ENCODE measurements at regions not wholly inside any gene's neighbourhood (a gene's known extent, or its start where the extent isn't known, plus 50 kb on each side); places are given as distances from the start of the nearest gene placed in this dataset.

DNA sequence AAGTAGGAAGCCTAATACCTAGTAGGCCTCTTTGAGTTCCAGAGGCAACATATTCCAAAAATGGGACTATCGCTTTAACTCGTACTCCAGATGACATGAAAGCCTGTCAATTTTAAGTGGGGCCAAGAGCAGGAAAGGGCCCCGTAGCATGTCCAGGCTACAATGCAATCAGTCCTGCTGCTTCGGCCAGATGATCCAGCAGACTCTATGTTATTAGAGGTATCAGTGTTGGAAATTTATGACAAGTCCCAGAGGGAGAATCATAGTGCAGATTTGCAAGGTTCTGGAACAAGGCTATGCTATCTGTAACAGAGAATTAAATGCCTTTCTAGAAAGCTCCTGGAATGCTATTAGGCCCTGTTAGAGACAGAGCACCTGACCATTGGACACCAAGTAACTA, 56.7 kb upstream of the SRP9 start (continued):
- TF ChIP-seq ONECUT2 (CRISPR knock-in tag; IDR thresholded peaks at IDR 0.05) (no peak), NR2F1 (CRISPR knock-in tag; IDR thresholded peaks at IDR 0.05) (no peak), KLF12 (CRISPR knock-in tag; IDR thresholded peaks at IDR 0.05; ENCODE audit: borderline replicate concordance) (no peak)

GRCh38 chr1:225724251-225724650, 53.4 kb upstream of the SRP9 start:
- ATAC-seq (no peak), FAIRE-seq (no peak), DNase-seq (ENCODE audit: low spot score) (no peak)
- no peaks in the 10 kb centered on the region for H3K4me1 ChIP-seq (ENCODE audit: insufficient read depth, low read length)
- H3K36me3 ChIP-seq (replicated peaks in 1 of 2; ENCODE audit: control insufficient read depth in 1 of 2, insufficient read depth in 2 of 2, low read length in 2 of 2): no peaks in the 10 kb centered on the region
- no peak overlapping the region for H3K4me3 ChIP-seq (replicated peaks in 1 of 3; ENCODE audit: insufficient read depth in 1 of 3, low read depth in 2 of 3, low read length in 3 of 3)
- in situ Hi-C loops (cut with HindIII; ENCODE audit: extremely low pct_ligation_motif_present, low pct_unique_long_range_greater_than_20kb) (no loop called here), intact Hi-C loops (cut with micrococcal nuclease; ENCODE audit: unreplicated experiment) (no loop called here)
- no peak overlapping the region for H3K4me2 ChIP-seq (ENCODE audit: low read depth, low read length)
- H4K20me1 ChIP-seq (ENCODE audit: insufficient read depth, low read length): no peaks in the 10 kb centered on the region
- H2AFZ ChIP-seq (ENCODE audit: low read length): no peak overlapping the region
- ChIA-PET CTCF (ENCODE audit: low intra/inter-chr PET ratio, low total read pairs) (no interaction called here), POLR2A (interaction anchor here (1.7 kb wide), 1 partner anchor 24 kb away, joined by 5 read pairs; no protein-coding TSS in a partner anchor)
- H3K27me3 ChIP-seq (ENCODE audit: control insufficient read depth in 1 of 2, insufficient read depth in 2 of 2, low read length in 2 of 2): no peaks in the 10 kb centered on the region
- H3K27ac ChIP-seq (ENCODE audit: extremely low read length, insufficient read depth, low read length): no peak overlapping the region
- H3K79me2 ChIP-seq (ENCODE audit: insufficient read depth, low read length): no peaks in the 10 kb centered on the region
- TF ChIP-seq MAFG (CRISPR knock-in tag; IDR thresholded peaks at IDR 0.05) (no peak), KDM3A (CRISPR knock-in tag; IDR thresholded peaks at IDR 0.05; ENCODE audit: low read depth) (no peak), ZMYM4 (CRISPR knock-in tag; IDR thresholded peaks at IDR 0.05) (no peak), ONECUT2 (CRISPR knock-in tag; IDR thresholded peaks at IDR 0.05) (no peak), GTF2F1 (IDR thresholded peaks at IDR 0.05; ENCODE audit: low read length) (no peak), ZBTB7B (CRISPR knock-in tag; IDR thresholded peaks at IDR 0.05) (no peak), MTF1 (CRISPR knock-in tag; IDR thresholded peaks at IDR 0.05) (no peak), ATF2 (CRISPR knock-in tag; IDR thresholded peaks at IDR 0.05) (no peak), LRRFIP1 (CRISPR knock-in tag; conservative IDR thresholded peaks at IDR 0.05) (no peak), NCOR1 (IDR thresholded peaks at IDR 0.05; ENCODE audit: borderline replicate concordance, low read length) (no peak), ZNF430 (CRISPR knock-in tag; IDR thresholded peaks at IDR 0.05) (no peak), EEA1 (CRISPR knock-in tag; IDR thresholded peaks at IDR 0.05; ENCODE audit: borderline replicate concordance) (no peak), DNMT3B (CRISPR knock-in tag; conservative IDR thresholded peaks at IDR 0.05) (no peak), ZNF589 (CRISPR knock-in tag; conservative IDR thresholded peaks at IDR 0.05) (no peak), FOXP1 (IDR thresholded peaks at IDR 0.05) (no peak), FOXP1 (CRISPR knock-in tag; IDR thresholded peaks at IDR 0.05) (no peak)
- TF ChIP-seq, protein P1, sequence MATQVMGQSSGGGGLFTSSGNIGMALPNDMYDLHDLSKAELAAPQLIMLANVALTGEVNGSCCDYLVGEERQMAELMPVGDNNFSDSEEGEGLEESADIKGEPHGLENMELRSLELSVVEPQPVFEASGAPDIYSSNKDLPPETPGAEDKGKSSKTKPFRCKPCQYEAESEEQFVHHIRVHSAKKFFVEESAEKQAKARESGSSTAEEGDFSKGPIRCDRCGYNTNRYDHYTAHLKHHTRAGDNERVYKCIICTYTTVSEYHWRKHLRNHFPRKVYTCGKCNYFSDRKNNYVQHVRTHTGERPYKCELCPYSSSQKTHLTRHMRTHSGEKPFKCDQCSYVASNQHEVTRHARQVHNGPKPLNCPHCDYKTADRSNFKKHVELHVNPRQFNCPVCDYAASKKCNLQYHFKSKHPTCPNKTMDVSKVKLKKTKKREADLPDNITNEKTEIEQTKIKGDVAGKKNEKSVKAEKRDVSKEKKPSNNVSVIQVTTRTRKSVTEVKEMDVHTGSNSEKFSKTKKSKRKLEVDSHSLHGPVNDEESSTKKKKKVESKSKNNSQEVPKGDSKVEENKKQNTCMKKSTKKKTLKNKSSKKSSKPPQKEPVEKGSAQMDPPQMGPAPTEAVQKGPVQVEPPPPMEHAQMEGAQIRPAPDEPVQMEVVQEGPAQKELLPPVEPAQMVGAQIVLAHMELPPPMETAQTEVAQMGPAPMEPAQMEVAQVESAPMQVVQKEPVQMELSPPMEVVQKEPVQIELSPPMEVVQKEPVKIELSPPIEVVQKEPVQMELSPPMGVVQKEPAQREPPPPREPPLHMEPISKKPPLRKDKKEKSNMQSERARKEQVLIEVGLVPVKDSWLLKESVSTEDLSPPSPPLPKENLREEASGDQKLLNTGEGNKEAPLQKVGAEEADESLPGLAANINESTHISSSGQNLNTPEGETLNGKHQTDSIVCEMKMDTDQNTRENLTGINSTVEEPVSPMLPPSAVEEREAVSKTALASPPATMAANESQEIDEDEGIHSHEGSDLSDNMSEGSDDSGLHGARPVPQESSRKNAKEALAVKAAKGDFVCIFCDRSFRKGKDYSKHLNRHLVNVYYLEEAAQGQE (IDR thresholded peaks at IDR 0.05; ENCODE audit: borderline replicate concordance in 1 of 2, low read depth in 1 of 2, low read length in 2 of 2): no peak
- no TSS peak for BruUV-seq (replicated peaks)
- no peak overlapping the region for H3K9ac ChIP-seq (ENCODE audit: insufficient read depth, low read depth, low read length)
- H3K9me3 ChIP-seq (ENCODE audit: low read length): no peaks in the 10 kb centered on the region
- 62% methylated on average over 4 of the region's 4 CpGs for WGBS (ENCODE audit: low lambda C conversion rate)

Data from HepG2 (cell line).